ENCODE measurements at regions not wholly inside any gene's neighbourhood (a gene's known extent, or its start where the extent isn't known, plus 50 kb on each side); places are given as distances from the start of the nearest gene placed in this dataset.

GRCh38 chr2:193276560-193276959 lies 1081.8 kb upstream of the TMEFF2 start:
- no peak overlapping the region for H3K4me2 ChIP-seq (ENCODE audit: low read length)
- H2AFZ ChIP-seq (ENCODE audit: low read length) = no peak overlapping the region
- CTCF ChIA-PET = no interaction called here
- H3F3A ChIP-seq (ENCODE audit: low read length, unreplicated experiment) = no peaks in the 10 kb centered on the region
- no peak for DNase-seq
- no peaks in the 10 kb centered on the region for H3K4me1 ChIP-seq (ENCODE audit: insufficient read depth, low read length)
- H3K79me2 ChIP-seq (ENCODE audit: low read length) = no peaks in the 10 kb centered on the region
- H4K20me1 ChIP-seq (ENCODE audit: low read length) = no peaks in the 10 kb centered on the region
- H3K36me3 ChIP-seq (ENCODE audit: low read depth, low read length) = no peaks in the 10 kb centered on the region
- TF ChIP-seq, protein P1, sequence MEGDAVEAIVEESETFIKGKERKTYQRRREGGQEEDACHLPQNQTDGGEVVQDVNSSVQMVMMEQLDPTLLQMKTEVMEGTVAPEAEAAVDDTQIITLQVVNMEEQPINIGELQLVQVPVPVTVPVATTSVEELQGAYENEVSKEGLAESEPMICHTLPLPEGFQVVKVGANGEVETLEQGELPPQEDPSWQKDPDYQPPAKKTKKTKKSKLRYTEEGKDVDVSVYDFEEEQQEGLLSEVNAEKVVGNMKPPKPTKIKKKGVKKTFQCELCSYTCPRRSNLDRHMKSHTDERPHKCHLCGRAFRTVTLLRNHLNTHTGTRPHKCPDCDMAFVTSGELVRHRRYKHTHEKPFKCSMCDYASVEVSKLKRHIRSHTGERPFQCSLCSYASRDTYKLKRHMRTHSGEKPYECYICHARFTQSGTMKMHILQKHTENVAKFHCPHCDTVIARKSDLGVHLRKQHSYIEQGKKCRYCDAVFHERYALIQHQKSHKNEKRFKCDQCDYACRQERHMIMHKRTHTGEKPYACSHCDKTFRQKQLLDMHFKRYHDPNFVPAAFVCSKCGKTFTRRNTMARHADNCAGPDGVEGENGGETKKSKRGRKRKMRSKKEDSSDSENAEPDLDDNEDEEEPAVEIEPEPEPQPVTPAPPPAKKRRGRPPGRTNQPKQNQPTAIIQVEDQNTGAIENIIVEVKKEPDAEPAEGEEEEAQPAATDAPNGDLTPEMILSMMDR (conservative IDR thresholded peaks at IDR 0.05; ENCODE audit: low read depth, low read length) = no peak
- TF ChIP-seq EZH2phosphoT487 (IDR thresholded peaks at IDR 0.05; ENCODE audit: borderline replicate concordance, low read length) (no peak), EZH2 (IDR thresholded peaks at IDR 0.05; ENCODE audit: low read length, unreplicated experiment) (no peak)
- no peaks in the 10 kb centered on the region for H3K9me2 ChIP-seq (replicated peaks; ENCODE audit: low read length)
- ATAC-seq = no peak
- no TSS peak for BruUV-seq (replicated peaks)
- H3K27me3 ChIP-seq (ENCODE audit: low read length) = no peaks in the 10 kb centered on the region
- intact Hi-C loops (cut with micrococcal nuclease) = no loop called here
- H3K9me3 ChIP-seq (ENCODE audit: low read length) = no peaks in the 10 kb centered on the region
- H3K4me3 ChIP-seq (ENCODE audit: low read length) = no peak overlapping the region
- H3K27ac ChIP-seq (ENCODE audit: low read length) = no peak overlapping the region
- POLR2A ChIA-PET (ENCODE audit: unreplicated experiment) = no interaction called here
- H3K9ac ChIP-seq (ENCODE audit: low read length) = no peak overlapping the region

DNA sequence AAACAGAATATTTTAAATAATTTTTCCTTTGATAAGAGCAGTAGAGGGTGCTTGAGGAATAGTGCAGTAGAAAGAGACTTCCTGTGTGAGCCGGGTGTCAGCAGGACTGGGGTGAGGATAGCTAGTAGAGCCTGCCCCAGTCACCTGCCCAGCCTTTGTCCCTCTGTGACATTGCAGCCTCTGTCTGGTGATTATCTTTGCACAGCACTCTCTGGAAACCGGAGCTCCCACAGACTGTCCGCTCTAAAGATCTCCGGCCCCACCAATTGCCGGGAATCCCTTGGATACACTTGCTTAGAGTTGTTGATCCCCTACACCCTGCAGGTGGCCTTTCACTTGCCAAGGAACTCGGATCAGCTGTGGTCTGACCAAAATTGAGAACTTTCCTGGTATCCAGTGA lies 1081.3 kb upstream of the TMEFF2 start:
- DNase-seq = no peak
- H3K27ac ChIP-seq (ENCODE audit: low read length) = no peak overlapping the region
- no peak overlapping the region for H3K4me2 ChIP-seq (ENCODE audit: low read length)
- no peaks in the 10 kb centered on the region for H3K27me3 ChIP-seq (ENCODE audit: low read length)
- no peak for ATAC-seq
- no TSS peak for BruUV-seq (replicated peaks)
- H3K79me2 ChIP-seq (ENCODE audit: low read length) = no peaks in the 10 kb centered on the region
- no peaks in the 10 kb centered on the region for H3K9me2 ChIP-seq (replicated peaks; ENCODE audit: low read length)
- no peak overlapping the region for H3K9ac ChIP-seq (ENCODE audit: low read length)
- H3K36me3 ChIP-seq (ENCODE audit: low read depth, low read length) = no peaks in the 10 kb centered on the region
- H3K9me3 ChIP-seq (ENCODE audit: low read length) = no peaks in the 10 kb centered on the region
- ChIA-PET POLR2A (ENCODE audit: unreplicated experiment) (no interaction called here), CTCF (no interaction called here)
- TF ChIP-seq, protein P1 (conservative IDR thresholded peaks at IDR 0.05; ENCODE audit: low read depth, low read length) = no peak
- TF ChIP-seq EZH2 (IDR thresholded peaks at IDR 0.05; ENCODE audit: low read length, unreplicated experiment) (no peak), EZH2phosphoT487 (IDR thresholded peaks at IDR 0.05; ENCODE audit: borderline replicate concordance, low read length) (no peak)
- no peaks in the 10 kb centered on the region for H3K4me1 ChIP-seq (ENCODE audit: insufficient read depth, low read length)
- no peaks in the 10 kb centered on the region for H3F3A ChIP-seq (ENCODE audit: low read length, unreplicated experiment)
- no peak overlapping the region for H3K4me3 ChIP-seq (ENCODE audit: low read length)
- intact Hi-C loops (cut with micrococcal nuclease) = no loop called here
- H2AFZ ChIP-seq (ENCODE audit: low read length) = no peak overlapping the region
- H4K20me1 ChIP-seq (ENCODE audit: low read length) = no peaks in the 10 kb centered on the region

DNA sequence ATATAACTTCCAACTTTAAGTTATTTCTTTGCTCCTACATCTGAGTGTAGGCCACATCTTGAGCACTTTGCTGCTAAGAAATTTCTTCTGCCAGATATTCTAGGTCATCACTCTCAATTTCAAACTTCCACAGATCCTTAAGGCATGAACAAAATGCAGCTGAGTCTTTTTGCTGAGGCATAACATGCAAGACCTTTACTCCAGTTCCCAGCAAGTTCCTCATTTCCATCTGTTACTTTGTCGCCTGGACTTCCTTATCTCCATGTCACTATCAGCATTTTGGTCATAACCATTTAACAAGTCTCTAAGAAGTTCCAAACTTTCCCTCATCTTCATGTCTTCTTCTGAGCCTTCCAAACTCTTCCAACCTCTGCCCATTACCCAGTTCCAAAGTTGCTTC lies 1077.3 kb upstream of the TMEFF2 start:
- H3F3A ChIP-seq (ENCODE audit: low read length, unreplicated experiment) = no peaks in the 10 kb centered on the region
- H3K79me2 ChIP-seq (ENCODE audit: low read length) = no peaks in the 10 kb centered on the region
- no peaks in the 10 kb centered on the region for H4K20me1 ChIP-seq (ENCODE audit: low read length)
- ChIA-PET CTCF (no interaction called here), POLR2A (ENCODE audit: unreplicated experiment) (no interaction called here)
- H3K27ac ChIP-seq (ENCODE audit: low read length) = no peak overlapping the region
- no peaks in the 10 kb centered on the region for H3K4me1 ChIP-seq (ENCODE audit: insufficient read depth, low read length)
- H3K4me2 ChIP-seq (ENCODE audit: low read length) = no peak overlapping the region
- no peak overlapping the region for H3K4me3 ChIP-seq (ENCODE audit: low read length)
- intact Hi-C loops (cut with micrococcal nuclease) = no loop called here
- H3K9me2 ChIP-seq (replicated peaks; ENCODE audit: low read length) = no peaks in the 10 kb centered on the region
- no TSS peak for BruUV-seq (replicated peaks)
- TF ChIP-seq EZH2 (IDR thresholded peaks at IDR 0.05; ENCODE audit: low read length, unreplicated experiment) (no peak), EZH2phosphoT487 (IDR thresholded peaks at IDR 0.05; ENCODE audit: borderline replicate concordance, low read length) (no peak)
- TF ChIP-seq, protein P1 (conservative IDR thresholded peaks at IDR 0.05; ENCODE audit: low read depth, low read length) = no peak
- H2AFZ ChIP-seq (ENCODE audit: low read length) = no peak overlapping the region
- no peaks in the 10 kb centered on the region for H3K27me3 ChIP-seq (ENCODE audit: low read length)
- DNase-seq (no peak), ATAC-seq (no peak)
- no peaks in the 10 kb centered on the region for H3K9me3 ChIP-seq (ENCODE audit: low read length)
- no peaks in the 10 kb centered on the region for H3K36me3 ChIP-seq (ENCODE audit: low read depth, low read length)
- no peak overlapping the region for H3K9ac ChIP-seq (ENCODE audit: low read length)
